HG03108 (cell line): ENCODE measurements at regions not wholly inside any gene's neighbourhood (a gene's known extent, or its start where the extent isn't known, plus 50 kb on each side); places are given as distances from the start of the nearest gene placed in this dataset.
"Not testable (repeated sequence)": the region's sequence is repeated elsewhere in the genome, so short reads cannot be mapped to it uniquely, and the experiment has no call there.

Source experiments
- ATAC-seq: cut with Tn5 transposase; IDR thresholded peaks from one replicate; pipeline ENCODE4 v1.9.1; 2021; ENCODE audit warnings: moderate library complexity; ENCODE audit not compliant: unreplicated experiment

- not testable (repeated sequence) for ATAC-seq
These were observed 60.5 kb downstream of the AREG start for GRCh38 chr4:74505355-74505978.

- ATAC-seq, result not testable (repeated sequence)
These were observed 64.4 kb downstream of the AREG start for GRCh38 chr4:74509363-74509762.

GRCh38 chr4:74516303-74516702 is 71.4 kb downstream of the AREG start:
- no peak for ATAC-seq

DNA sequence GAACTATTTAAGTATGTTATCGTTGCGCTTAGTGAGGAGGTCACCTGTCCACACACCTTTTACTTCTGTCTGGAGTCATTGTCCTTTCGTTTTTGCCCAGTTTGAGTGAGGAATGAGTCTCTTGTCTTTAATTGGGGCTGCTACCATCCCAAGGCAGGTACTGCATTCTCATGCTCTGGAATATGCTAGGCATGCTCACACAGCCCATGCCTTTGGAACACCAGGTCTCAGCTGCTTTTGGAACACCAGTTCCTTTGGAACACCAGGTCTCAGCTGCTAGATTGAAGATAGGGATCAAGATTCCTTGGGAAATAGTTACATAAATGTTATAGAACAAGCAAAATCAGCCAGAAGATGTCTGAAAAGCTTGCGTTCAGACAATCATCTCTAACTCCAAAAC is 73.1 kb downstream of the AREG start:
- no peak for ATAC-seq

GRCh38 chr4:74522251-74522991 is 77.5 kb downstream of the AREG start:
- ATAC-seq, result no peak

DNA sequence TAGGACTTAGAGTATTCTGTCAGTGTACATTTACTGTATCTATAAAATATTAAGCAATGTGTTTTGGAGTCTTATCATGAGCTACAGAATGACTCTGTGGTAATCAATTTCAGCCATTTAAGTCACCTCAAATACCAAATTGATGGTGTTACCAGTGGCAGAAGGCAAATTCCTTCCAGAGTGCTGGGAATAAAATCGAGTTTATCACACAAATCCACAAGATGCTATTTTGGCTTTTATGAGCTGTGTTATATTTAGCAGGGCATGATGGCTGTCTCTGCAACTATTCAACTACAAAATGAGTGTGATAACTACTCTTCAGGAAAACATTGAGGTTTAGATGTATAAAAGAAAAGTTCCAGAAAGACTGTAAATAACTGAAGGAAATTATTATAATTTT is 78.2 kb downstream of the AREG start:
- no peak for ATAC-seq

- no peak for ATAC-seq
These were observed 80.0 kb downstream of the AREG start for GRCh38 chr4:74524985-74525384.

GRCh38 chr4:74527049-74527448 is 82.1 kb downstream of the AREG start:
- ATAC-seq, result no peak

GRCh38 chr4:74528178-74528577 is 83.2 kb downstream of the AREG start:
- ATAC-seq, result no peak

GRCh38 chr4:74529284-74530041 is 84.5 kb downstream of the AREG start:
- no peak for ATAC-seq

DNA sequence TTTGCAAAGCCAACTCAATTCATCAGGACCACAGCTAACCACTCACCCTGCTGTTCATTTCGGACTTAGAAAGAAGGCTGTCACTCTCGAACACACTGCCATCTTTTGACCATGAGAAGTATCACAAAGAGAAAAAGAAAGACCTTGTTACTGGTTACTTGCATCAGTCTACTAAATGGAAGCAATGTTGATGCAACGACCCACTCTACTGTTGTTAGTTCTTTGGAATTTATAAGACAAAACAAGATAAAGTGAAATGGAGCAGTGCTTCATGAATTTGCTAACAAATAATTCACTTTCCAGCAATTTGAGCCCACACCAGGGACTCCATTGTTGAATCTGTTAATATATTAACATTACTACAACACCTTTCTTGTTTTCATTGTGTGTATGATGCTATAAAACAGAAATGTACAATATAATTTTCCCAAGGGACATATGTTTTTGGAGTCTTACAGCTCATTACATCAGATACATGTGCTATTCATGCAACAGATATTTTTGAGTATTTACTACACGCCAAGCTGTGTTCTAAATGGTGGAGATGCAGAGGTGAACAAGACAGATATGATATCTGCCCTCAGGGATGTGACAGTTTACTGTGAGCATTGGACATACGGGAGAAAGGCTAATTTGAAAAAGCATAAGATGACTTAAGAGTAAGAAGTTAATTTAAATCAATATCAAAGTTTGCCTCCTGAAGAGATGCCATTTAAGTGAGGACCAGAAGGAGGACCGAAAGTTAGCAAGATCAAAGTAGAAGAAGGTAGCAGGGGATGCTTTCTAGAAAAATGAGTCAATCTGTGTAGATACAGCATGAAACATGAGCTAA is 87.2 kb downstream of the AREG start:
- ATAC-seq, result no peak

DNA sequence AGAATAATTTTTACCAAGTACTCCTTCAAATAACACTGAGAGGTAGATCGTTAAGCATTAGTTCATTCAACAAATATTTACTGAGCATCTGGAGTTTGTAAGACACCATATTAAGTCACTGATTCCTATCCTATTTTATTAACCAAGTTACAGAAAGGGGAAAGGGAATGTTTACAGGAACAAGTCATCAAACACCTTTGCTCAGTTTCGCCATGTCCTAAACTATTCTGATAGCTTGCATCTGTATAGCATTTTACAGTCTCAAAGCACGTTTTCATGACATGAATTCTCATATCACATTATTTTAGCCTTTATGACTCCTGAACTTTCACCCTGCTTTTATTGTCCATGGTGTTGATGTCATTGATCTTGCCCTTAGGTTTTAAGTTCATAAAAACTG is 89.2 kb downstream of the AREG start:
- no peak for ATAC-seq

DNA sequence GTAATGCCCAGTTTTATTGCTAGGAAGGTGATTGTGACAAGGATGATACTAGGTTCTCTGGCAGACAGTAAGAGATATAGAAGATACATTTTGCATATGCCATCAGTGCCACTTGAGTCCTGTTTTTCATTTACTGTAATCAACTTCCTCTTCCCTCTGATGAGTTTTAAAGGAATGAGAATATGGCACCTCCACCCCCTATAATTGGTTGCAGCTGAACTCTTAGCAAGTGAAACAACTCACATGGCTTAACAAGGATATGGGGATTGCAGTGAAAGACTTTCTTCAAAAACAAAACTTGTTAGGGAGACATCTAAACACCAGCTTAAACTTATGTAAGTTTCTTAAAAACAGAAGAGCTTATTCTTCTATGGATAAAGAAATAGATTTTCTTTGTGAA is 90.0 kb downstream of the AREG start:
- no peak for ATAC-seq

DNA sequence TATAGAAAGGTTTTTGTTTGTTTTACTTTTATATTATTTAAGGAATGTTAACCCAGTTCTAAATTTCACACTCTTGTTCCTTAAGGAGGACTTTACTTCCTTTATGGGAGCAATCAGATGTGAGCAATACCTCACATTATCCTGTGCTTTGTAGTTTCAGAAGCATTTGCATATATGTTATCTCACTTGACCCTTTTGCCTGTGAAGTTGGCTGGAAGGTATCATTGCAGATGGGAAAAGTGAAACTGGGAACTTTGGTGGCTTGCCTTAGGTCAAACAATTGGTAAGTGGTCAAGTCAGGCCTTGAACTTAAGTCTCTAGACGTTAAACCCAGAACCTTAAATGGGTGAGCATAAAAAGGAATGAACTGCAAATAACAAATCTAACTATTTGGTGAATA is 90.6 kb downstream of the AREG start:
- ATAC-seq, result no peak

DNA sequence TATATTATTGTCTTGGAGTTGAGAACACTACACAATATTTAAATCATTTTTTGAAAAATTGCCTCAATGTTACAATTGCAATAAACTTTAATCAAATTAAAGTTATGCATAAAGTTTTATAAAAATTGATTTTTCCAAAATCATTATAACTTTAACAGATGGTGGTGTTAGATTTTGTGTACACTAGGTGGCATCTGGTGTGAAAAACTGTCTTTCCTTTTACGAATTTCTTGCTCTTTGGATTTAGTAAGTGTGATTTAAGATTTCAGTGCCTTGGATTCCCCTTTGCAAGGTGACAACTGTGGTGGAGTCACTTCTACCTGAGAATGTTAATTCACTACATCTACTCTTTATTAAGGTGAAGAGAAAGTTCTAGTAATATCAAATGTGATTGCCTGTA is 91.6 kb downstream of the AREG start:
- ATAC-seq, result no peak

- ATAC-seq, result no peak
These were observed 92.5 kb downstream of the AREG start for GRCh38 chr4:74537459-74537858.

- peak; percentile 38 for ATAC-seq
These were observed 94.3 kb downstream of the AREG start for GRCh38 chr4:74539044-74539790.

DNA sequence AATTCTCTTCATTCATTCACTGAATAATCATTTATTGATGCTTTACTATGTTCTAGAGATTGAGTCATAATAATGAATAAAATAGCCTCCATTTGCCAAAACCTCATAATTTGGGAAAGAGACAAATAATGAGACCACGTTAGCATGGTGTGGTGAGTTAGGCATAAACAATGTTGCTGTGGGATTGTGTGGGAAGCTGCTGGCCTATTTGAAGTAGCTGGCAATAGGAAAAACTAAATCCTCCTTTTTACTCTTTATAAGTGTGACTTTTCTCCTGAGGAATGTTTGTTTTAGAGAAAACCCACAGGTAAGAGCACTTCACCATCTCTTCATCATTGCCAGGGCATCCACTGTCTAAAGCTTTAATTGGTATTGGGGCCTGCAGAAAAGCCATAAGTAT is 95.3 kb downstream of the AREG start:
- ATAC-seq, result no peak

GRCh38 chr4:74541667-74542066 is 96.7 kb downstream of the AREG start:
- no peak for ATAC-seq

DNA sequence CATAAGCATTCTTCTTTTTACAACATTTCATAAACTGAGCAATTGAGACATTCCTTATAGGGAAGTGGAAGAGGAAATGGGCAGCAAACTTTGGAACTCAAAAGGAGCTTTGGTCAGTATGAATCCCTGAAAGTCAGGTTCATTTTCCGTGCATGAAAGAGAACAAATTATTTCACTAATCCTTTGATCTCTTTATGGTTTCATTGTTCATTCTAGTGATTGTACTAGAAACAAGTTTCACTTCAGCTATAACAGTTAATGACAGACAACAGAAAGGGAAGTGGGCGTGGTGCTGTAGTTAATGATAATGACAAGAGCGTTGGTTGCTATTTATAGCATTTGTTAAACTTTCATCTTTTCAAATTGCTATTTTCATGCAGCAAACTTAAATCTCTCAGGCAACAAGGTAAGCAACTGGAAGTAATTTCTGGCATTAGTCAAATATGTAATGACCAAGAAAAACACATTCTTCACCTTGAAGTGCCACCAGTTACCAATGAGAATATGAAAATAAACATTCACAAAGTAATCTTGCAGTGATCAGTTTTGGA is 98.4 kb downstream of the AREG start:
- ATAC-seq, result peak; percentile 90
